NCI-H524 (cell line): ENCODE measurements at regions not wholly inside any gene's neighbourhood (a gene's known extent, or its start where the extent isn't known, plus 50 kb on each side); places are given as distances from the start of the nearest gene placed in this dataset.
A peak's percentile ranks its signal among the peaks of the same experiment; 100 is the strongest.

Experiments used
- DNase-seq, 2 experiments: peaks; one replicate each; lab custom pipeline; 2025; lab: John Stamatoyannopoulos, UW

DNA sequence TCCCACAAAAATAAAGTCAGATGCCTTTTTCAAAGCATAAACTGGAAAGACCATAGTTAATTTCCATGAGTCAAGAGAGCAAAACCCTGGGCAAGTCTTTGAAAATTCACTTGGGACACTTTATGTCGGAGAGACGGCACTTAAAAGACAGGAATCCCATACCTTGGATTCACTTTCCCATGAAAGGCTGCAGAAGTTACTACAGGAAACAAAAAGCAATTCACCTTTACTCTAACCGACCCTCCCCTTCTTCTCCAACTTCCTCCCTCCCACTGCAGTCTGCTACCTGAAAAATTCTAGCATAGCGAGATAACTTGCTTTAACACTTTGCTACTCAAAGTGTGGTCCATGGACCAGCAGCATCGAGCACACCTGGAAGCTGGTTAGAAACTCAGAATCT is 539.1 kb upstream of the JAG1 start:
- DNase-seq: no peak

DNA sequence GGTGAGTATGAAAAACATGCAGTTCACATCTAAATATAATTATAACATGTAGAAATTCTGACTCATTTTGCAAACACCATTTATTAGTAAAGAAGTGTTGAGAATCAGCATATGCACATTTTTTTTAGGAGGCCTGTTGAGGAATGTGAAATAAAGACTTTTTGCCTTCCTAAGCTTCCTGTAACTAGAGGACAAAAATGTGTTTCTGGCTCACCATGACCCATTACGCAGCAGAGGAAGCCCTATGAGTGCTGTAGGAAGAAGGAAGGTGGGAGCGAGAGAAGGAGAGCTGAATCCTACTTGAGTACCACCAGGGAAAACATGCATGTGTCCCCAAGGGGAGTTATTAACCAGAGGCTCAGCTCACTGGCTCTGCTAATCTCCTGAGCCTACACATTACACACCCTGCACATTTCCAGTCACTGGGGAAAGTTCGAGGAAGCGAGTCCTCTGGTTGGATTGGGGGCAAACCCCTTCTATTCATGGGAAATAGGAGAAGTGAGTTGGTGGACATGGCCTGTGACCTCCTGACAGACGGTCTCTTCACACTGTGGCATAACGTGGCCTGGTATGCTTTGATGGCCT is 540.5 kb upstream of the JAG1 start:
- DNase-seq: no peak

DNA sequence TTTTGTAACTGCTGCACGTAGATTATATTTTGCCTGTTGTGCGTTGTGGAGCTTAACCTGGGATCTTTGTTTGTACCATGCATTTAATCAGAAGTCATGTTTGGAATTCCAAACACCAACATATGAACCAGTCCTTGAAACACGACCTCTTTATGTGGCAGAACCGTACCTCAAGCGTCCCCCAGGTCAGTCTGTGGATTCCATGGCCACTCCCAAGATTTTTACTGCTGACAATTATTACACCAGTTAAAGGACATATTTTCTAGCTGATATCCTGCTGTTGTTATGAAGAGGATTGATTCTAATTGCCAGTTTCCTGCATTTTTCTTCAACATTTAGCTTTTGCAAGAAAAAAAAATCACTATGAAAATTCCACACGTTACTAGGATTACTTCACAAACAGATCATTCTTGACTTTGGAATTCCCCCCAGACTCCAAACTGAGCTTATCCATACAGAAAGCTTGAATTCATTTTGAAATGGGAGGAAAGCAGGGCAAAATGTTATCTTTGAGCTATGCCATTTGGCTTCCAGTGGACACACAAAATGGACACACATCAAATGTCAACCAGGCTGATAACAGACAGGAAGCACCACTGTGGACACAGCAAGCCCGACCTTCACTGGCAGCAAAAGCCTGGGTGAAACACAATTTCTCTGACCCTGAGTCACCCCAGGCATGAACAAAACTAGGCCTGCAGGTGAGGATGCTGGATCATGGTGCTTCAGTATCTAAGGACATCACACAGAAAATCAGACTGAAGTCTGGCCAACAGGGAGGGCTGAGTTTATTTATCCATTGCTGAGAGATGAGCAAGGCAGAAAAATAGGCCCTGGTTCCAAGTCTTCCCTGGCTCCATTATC is 542.9 kb upstream of the JAG1 start:
- no peak for DNase-seq

DNA sequence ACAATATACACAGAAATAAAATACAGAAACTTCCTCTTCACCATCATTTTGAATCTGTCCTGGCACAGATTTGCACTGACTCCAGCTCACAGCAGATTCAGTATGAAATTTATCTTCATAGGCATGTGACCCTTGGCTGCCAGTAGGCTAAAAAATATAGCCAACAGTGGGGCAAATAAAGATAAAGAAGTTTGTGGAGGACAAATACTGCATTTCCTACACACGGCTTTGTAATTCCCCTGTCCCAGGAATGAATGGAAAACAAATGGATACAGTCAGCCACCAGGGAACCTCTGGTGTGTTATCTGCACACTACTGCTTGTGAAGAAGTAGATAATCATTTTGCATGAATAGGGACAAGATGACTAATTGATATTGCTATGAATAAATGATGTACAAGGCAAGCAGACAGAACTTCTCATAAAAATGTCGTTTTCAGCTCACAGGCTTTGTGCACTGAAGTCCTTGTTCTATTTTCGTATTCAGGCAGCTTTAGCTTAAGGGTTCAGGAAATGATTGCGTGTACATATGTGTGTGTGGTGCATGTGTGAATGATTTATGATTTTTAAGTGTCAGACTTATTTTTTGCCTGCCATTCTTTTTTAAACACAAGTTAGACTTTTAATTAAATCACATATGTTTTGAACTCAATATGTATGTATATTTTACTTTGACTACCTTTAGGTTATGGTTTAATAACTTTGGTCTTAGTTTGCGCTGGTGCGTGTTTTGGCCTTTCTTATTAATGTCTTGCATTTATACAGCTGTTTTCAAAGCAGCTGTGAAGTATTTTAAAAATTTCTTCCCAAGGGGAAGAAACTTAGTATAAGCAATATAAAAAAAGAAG is 543.8 kb upstream of the JAG1 start:
- no peak for DNase-seq

DNA sequence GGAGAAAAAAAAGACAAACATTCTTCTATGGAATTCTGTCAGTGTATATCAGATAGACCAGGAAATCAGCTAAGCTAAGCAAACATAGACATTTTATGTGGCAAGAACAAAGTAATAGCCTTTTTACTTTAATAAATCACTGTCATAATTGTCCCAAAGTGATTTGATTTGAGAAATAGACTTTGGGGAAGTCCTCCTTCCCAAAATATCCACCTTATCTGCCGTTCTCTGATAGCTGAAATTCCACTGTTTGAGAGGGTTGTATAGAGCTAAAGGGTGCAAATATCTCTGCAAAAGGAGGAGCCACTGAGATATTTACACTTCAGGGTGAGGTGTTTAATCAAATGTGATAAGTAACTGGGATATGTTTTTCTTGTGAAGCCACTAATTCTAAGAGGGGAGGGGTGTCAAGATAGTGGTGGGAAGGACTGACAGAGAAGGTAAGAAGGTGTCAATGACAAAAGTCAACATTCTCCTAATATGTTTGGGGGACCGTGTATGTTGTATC is 544.4 kb upstream of the JAG1 start:
- no peak for DNase-seq

DNA sequence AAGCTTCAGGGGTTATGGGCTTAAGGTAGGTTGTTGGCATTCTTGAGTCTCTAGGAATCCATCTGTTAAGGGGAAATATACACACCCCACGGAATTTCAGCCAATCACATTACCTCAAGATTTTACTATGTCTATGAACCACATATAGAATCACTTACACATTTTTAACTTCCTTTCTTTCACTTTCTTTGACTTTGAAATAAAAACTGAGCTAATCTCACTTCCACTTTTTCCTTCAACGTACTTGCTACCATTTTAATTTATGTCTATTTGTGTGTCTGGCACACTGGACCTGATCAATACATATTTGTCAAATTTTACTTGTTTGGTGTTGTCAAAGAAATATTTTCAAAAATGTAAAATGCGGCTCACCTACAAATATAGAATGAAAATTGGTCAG is 545.4 kb upstream of the JAG1 start:
- DNase-seq: no peak

DNA sequence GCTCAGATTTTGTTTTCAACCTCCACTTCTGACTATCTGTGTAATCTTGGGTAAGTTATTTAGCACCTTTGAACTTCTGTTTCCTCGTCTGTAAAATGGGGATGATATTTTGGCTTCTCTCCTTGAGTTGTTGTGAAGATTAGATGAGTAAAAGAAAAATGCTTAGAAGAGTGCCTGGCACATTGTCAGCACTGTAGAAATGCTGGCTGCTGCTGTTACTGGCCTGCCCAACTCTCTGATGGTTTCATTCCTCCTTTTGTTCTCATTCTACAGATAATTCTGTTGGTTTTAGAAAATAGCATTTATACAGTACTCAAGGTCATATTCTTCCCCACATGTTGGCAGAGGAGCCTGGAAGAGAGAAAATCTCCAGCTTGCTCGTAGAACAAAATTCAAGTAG is 547.2 kb upstream of the JAG1 start:
- no peak for DNase-seq

DNA sequence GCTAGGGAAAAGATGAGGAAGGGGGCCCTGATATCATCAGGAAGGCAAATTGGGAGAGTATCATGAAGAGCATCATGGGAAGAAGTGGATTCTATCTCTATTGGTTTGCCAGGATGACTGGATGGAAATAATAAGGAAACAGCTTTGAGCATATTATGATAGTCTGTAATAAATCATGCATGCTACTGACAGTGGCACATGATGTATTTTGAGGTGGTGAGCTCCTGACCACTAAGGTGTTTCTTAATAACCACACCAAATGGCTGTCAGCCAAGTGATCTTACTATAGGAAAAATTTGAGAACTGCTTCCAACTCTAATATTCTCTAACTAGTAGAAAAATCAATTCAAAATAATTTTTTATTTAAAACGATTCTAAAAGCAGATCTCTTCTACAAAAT is 548.4 kb upstream of the JAG1 start:
- no peak for DNase-seq

DNA sequence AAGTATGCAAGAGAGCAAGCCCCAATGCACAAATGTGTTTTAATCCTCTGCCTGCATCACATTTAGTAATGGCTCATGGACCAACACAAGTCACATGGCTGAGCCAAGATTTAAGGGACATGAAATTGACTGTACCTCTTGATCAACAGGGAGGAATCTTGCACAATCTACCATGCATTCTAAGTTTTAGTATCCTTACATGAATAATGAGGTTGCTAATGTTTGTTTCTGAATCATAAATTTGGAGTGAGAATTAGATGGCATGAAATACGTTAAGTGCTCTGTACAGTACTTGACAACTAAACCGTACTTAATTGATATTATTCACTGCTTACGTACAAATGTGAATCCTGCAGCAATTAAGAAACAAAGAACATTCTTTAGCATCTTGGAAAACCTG is 553.8 kb upstream of the JAG1 start:
- DNase-seq: no peak

DNA sequence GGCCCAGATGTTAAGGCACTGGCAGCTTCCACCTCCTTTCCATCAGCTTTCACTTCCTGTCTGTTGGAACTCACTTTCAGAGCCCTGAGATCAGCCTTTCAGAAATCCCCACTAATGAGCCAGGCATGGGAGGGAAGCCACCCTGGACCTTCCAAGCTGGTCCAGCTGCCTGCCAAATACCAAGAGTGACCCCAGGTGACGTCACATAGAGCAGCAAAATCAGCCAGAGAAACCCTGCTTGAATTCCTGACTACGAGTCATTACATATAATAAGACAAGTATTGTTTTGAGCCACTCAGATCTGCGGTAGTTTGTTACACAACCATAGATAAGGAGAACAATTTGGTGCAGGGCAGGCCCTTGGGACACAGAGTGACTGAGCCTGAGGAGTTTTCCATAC is 556.0 kb upstream of the JAG1 start:
- DNase-seq: no peak

DNA sequence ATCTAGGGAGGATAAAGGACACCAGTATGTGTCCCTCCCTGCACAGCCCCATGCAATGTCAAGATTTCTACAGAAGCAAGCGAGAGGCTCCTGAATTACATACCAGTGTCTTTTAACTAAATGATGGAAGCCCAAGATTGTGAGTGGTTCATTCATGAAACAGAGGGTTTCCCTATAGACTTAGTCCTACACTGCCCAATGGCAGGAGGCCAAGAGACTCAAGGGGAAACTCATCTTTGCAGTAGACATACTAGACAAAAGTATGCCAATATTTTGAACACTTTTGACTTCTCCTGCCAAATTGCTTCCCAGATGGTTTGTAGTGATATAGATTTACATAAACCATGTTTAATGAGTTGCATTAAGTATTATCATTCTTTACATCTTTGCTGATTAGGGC is 557.2 kb upstream of the JAG1 start:
- peak in 1 of 2 experiments; percentile 54 for DNase-seq

DNA sequence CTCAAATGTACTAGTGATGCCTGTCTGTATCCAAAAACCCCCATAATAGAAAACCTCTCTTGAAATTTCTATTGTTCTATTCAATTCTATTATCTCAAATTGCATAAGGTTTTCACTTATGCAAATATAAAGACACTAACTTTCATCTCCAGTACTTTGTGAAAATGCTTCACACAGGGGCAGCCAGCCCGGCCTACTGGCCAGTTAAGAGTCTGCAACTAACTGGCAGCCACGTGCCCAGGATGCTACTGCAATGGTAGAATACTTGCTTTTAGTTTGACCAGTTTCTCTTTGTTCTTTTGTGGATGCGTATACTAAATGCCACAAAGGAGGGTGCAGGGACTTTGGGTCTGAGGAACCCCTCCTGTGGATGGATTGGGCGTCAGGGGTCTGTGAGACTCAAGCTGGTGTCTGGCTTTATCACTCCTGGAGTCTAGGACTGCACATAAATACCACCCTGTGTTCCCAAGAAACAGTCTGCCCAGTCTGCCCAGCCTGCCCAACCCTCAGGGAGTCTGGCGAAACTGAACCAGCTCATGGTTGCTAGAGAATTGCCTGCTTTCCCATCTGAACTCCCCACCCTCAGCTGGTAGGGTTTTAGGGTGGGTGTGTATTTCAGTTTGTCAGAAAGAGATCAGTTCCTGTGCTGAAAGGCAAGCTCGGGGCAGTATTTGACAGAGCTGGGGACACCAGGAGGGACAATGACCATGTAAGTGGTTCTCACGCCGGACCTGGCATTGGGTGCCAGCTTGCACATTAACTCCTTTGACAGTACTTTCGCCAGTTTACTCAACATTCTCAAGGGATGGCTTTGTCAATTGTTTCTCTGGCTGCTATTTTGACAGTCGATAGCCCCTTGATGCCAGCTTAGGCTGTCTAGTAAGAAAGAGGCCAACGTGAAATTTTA is 558.2 kb upstream of the JAG1 start:
- DNase-seq: no peak

DNA sequence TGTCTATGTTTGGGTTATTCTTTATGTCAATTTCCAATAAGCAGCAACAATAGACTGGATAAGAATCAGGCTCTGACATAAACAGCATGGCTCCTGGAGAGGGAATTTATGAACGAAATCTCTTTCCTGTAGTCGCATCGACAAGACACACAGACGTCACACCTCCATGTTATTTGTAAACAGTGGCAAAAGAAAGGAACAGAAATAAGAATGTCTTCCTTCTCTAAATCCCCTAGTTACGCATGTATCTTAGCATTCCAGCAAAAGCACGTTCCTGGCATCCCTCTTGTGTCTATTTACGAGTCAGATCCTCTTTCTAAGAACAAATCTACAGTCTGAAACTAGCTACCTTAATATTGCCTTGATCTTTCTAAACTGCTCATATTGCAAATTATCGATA is 559.1 kb upstream of the JAG1 start:
- no peak for DNase-seq

DNA sequence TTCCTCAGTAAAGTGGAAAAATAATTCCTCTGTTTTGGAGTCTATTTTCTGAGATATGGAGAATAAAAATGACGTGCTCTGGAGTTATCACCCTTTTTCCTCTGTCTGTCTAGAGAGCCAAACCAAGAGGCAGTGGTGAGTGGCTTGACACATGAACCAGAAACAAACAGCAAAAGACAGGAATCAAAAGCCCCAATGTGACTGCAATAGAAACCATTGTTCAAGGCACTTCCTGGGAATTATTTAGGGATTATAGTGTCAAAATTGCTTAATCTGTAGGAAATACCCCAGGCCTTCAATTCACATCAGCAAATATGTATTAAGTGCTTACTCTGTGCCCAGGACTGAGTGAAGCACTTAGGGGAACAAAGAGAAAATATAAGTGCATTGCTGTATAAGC is 560.4 kb upstream of the JAG1 start:
- DNase-seq: peak in 1 of 2 experiments; percentile 45

DNA sequence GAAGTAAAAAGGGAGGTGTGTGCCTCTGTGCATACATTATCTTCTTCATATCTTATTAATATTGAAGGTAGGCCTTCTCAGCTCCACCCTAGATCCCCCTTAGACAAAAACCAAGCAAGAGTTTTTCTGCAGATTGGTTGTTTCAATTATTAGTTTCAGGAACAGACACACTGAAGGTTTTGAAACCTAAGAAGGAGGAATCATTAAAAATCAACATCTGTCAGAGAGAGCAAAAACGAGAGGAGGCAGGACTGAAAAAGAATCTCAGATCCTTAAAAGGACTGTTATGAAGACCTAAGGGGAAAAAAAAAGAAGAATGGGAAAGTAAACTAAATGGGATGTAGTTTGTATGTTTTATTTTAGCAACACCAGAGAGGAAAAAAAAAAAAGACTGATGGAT is 560.8 kb upstream of the JAG1 start:
- DNase-seq: peak in 1 of 2 experiments; percentile 58

DNA sequence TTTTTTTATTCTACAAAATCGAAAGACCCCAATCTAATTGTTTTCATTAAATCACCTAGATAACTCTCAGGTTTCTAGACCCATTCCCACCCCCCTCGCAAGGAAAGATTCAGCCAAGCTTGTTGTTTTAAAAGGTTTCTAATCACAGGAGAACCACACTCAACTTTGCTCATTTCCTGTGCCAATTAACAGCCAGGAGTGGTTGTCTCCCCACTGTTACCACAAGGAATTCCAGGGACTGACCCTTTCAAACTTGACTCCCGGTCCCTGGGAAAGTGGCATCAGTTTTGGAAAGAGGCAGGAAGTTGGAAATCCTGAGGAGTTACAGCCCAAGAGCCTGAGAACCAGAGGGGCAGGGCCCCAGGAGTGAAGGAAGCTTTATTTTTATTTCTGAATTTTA is 561.3 kb upstream of the JAG1 start:
- DNase-seq: no peak

DNA sequence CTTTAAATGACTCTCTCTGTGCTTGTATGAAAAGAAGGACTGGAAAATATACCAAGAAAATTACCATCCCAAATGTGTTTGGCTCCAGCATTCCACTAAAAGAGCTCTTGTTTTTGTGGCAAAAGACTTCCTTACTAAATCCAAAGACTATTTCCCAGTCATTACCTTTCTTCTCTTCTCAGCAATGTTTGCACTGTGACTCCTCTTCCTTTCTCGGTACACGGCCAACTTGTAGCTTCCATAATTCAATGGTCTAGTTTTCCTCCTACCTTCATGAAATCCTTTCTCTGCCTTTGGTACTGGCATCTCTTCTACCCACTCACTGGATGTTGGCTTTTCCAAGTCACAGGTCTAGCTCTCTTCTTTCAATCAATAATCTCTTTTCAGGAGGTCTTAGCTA is 568.5 kb upstream of the JAG1 start:
- DNase-seq: no peak

DNA sequence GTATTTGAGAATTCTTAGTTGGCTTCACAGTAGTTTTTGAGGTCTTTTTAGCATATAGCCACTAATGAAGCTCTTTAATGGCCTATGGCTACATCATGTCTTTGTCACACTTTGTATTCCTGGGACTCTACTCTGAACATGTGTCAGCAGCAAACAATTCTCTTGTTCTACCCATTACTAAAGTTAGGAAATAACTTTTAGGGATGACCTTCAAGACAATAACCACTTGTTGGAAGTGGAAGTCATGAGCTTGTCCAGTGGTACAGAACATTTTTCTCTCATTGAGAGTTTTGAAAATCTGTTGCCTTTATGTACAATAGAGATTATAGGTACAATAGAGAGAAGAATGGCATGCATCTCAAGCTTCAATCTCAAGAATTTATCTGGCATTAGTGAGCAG is 571.6 kb upstream of the JAG1 start:
- DNase-seq: no peak

DNA sequence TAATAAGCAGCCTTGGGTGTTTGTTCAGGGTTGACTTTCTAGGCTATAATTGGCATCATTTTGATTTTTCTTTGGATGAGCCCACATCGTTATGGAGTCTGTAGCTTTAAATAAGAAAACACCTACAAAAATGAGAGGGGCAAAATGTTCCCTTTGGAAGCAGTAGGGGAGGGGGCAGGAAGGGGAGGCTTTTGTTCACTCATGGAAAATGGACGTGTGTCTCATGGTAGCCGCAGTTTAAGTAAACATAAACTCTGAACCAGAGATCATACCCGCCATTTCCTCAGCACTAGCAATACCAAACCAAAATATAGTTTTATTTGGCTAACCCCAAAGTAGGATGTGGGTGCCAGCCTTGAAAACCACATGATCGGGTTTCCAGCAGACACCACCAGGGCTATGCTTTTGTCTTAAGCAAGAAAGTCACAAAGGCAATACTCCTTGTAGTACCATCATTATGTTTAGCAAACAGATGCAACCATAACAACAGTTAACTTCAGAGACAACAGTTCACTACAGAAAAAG is 572.5 kb upstream of the JAG1 start:
- no peak for DNase-seq

DNA sequence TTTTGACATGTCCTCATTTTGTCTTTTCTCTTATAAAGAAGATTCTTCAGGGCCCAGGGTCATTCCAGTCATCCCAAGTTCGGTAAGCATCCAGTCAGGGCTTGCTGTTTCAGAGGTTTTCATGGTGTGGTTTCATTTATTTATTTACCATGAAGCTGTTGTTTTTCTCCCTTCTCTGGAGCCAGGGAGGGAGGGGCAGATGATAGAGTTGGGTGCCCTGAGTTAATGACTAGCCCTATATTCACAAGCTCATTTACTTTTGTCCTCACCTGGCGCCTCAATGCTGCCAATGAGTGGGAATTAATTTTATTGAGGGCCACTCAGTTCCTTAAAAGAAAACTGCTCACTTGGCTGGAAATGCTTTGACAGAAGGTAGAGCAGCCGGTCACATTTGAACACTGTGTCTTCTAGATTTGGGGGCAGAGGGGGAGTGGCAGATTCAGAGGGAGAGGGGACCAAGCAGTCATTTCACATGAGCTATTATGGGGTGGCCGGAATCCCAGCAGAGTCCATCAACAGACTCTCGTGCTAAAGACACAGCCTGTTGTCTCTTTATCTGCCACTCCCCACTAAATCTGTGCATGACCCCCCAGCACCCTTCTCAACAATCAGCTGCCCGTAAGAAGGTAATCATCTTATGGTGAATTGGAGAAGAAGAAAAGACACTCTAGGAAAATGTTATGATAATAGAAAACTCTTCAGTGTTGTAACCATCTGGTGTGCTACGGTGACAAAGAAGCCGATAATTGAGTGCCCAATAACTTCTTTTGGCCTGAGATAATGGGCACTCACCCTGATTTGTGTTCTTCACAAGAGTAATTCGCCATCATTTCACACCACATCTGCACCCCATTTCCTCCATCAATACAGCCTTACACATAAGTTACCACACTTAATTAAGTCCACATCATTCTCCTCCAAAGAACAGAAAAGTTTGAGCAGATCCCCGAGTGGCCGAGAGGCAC is 573.5 kb upstream of the JAG1 start:
- peak; percentile 96 to 99 for DNase-seq
